HG03095 (cell line): ENCODE measurements at regions not wholly inside any gene's neighbourhood (a gene's known extent, or its start where the extent isn't known, plus 50 kb on each side); places are given as distances from the start of the nearest gene placed in this dataset.
"Not testable (repeated sequence)": the region's sequence is repeated elsewhere in the genome, so short reads cannot be mapped to it uniquely, and the experiment has no call there.

ENCODE experiments used
- ATAC-seq: cut with Tn5 transposase; IDR thresholded peaks from one replicate; pipeline ENCODE4 v1.9.1; 2021; ENCODE audit warnings: moderate library complexity; ENCODE audit not compliant: unreplicated experiment

DNA sequence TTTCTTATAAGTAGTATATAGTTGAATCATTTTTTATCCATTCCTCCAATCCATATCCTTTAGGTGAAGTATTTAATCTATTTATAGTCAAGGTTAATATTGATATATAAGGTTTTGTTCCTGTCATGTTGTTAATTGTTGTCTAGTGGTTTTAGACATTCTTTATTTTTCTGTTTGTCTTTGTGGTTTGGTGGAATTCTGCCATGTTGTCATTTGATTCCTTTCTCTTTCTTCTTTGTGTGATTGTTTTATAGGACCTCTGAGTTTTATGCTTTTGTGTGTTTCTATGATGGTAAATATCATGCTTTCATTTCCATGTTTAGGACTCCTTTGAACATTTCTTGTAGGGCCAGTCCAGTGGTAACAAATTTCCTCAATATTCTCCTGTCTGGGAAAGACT, 450.3 kb upstream of the BTBD3 start:
- ATAC-seq = no peak

- no peak for ATAC-seq
These were observed 448.8 kb upstream of the BTBD3 start for GRCh38 chr20:11468880-11469279.

GRCh38 chr20:11469795-11470435, 447.8 kb upstream of the BTBD3 start:
- no peak for ATAC-seq

GRCh38 chr20:11473983-11474382, 443.7 kb upstream of the BTBD3 start:
- ATAC-seq = no peak

DNA sequence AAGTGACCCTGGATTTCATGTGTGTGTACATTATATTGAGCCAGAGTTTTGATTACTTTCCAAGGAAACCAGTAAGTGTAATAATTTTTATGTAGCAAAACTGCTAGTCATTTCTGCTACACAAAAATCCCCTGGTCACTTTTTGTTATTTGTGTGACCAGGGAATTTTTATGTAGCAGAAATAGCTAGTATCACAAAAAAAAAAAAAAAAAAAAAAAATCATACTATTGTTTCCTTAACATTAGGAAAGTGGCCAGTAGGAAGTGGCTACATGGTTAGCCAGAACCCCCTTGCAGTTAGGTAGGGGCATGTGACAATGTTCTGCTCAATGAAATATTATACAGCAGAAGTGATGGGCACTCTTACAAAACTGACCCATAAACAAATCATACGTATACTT, 434.0 kb upstream of the BTBD3 start:
- ATAC-seq = no peak

DNA sequence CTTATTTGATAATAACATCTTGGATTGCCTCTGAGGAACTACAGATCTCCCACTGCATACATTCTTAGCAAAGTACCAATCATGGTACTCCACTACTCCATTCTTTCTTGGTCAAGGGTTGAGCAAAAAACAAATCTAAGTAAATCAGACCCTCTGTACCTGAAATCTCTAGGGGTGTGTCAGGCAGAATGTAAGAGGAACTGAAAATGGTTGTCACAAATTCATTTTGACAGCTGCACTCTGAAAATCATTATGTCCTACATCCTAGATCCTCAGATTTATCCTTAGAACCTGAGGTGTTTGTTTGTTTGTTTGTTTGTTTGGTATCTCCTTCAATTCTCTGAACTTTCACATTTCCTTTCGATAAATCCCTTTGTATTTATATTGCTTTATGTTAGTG, 433.2 kb upstream of the BTBD3 start:
- ATAC-seq = no peak

- ATAC-seq = no peak
These were observed 425.3 kb upstream of the BTBD3 start for GRCh38 chr20:11492386-11492785.

- no peak for ATAC-seq
These were observed 424.8 kb upstream of the BTBD3 start for GRCh38 chr20:11492846-11493245.

DNA sequence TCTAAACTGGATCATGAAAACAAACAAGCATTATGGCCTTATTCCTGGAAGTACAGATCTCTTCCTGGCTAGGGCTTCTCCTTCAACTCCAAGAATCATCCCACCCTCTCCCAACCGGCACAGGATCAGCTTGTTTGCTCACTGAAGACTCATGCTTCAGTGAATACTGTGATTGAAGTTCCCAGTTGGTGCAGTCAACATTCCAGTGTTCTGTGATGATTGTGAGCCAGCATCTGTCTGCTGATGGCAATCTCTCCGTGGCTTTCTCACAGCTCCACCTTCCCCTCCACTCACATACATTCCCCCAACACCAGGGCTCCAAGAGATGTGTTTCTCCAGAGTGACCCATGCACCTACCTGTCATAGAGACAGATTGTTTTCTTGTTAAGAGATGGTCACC, 421.3 kb upstream of the BTBD3 start:
- ATAC-seq = no peak

- ATAC-seq = no peak
These were observed 420.1 kb upstream of the BTBD3 start for GRCh38 chr20:11497545-11497944.

DNA sequence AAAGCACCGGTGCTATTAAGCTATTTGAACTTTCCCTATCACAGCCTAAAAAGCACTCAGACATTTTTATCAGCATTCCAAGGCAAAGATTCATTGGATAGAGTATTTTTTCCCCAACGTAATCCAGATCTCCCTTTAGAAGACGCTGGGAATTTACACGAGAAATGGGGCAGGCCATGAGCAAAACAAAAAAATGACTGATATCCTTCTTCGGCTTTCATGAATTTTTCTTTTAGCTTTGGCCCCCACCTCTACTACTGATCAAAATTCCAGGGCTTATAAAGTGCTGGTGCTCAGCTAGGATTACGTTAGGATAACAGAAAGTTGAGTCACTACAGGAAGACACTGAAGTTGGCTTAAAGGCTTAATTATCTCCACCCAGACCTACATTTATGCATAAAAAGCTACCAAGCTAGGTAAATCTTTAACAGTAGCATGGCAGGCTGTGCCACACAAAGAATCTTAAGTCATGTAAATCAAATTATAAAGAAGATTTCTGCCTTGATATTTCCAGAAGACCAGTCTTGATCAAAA, 418.5 kb upstream of the BTBD3 start:
- ATAC-seq = no peak

DNA sequence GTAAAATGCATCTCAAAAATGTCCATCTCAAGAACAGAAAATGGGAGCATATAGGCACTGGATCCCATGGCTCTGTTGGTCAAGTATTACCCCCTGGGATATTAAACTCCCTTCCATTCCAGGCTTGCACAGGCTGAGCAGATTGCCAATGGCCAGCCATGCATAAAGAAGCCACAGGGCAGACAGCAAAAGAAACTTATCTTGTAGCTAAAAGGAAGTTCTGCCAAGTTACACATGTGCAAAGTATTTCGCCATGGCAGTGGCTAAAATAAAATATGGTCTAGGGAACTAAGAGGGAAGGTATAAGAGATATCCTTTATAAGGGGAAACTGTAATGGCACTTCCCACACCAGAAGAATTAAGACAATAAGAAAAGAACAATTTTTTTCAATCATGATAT, 415.6 kb upstream of the BTBD3 start:
- ATAC-seq = no peak

DNA sequence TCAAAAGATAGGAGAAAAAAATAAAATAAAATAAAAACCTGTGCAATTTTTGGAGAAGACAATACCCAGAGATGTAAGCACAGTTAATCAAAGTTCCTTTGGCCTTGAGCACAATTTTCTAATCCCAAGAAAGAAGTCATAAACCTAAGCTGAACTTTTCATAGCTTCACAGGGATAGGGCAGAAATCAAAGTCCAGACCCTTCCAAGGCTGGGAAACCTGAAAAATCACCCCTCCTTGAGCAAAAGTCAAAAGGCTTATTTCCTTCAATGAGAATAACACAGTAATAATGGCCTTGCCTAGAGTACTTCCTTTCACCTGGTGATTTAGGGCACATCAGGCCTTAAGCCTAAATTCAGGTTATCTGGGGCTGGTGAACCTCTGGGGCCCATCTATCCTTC, 415.0 kb upstream of the BTBD3 start:
- no peak for ATAC-seq

DNA sequence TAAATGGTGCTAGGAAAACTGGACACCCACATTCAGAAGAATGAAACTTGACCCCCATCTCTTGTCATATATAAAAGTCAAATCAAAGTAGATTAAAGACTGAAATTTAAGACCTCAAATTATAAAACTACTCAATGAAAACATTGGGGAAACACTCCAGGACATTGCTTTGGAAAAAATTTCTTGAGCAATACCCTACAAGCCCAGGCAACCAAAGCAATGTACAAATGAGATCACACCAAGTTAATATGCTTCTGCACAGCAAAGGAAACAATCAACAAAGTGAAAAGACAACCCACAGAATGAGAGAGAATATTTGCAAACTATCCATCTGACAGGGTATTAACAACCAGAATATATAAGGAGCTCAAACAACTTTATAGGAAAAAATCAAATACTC, 407.9 kb upstream of the BTBD3 start:
- ATAC-seq = no peak

GRCh38 chr20:11511821-11512220, 405.9 kb upstream of the BTBD3 start:
- ATAC-seq = no peak

DNA sequence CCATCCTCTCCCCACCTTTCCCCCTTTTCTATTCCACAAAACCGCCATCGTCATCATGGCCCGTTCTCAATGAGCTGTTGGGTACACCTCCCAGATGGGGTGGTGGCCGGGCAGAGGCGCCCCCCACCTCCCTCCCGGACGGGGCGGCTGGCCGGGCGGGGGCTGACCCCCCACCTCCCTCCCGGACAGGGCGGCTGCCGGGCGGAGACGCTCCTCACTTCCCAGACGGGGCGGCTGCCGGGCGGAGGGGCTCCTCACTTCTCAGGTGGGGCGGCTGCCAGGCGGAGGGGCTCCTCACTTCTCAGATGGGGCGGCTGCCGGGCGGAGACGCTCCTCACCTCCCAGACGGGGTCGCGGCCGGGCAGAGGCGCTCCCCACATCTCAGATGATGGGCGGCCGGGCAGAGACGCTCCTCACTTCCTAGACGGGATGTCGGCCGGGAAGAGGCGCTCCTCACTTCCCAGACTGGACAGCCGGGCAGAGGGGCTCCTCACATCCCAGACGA, 404.4 kb upstream of the BTBD3 start:
- not testable (repeated sequence) for ATAC-seq

DNA sequence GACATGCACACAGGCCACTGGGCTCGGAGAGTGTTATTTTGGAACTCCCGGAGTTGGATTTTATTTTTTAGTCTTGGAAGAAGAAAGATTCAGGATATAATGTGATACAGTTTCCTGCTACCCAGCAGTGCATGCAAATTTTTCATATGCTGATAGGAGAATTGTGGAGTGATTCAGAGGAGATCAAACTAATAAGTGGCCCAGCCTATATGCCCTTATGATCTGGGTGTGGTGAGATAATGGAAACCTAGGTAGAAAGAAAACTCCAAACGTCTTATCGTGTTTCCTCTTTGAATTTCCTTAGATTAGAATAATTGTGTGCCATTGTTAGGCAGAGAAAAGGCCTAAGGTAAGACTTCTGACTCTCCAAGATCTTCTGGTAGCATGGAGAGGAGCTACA, 401.2 kb upstream of the BTBD3 start:
- no peak for ATAC-seq

DNA sequence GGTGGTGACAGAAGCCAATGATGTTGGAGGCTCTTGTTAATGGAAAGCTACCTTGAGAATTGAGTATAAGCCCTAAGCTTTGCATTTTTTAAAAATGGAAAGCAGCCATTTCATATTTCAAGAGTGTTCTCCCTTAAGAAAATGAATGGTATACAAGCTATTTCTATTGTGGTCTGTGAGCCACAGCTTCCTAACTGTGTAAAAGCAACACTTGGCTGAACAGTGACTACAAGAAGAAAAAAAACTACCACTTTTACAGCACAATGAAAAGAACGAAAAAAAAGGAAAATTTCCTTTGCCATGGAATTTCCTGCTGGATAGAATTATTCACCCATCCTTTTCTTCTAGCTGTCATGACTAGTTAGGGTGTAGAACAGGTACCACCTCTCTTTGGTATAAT, 397.1 kb upstream of the BTBD3 start:
- ATAC-seq = no peak

DNA sequence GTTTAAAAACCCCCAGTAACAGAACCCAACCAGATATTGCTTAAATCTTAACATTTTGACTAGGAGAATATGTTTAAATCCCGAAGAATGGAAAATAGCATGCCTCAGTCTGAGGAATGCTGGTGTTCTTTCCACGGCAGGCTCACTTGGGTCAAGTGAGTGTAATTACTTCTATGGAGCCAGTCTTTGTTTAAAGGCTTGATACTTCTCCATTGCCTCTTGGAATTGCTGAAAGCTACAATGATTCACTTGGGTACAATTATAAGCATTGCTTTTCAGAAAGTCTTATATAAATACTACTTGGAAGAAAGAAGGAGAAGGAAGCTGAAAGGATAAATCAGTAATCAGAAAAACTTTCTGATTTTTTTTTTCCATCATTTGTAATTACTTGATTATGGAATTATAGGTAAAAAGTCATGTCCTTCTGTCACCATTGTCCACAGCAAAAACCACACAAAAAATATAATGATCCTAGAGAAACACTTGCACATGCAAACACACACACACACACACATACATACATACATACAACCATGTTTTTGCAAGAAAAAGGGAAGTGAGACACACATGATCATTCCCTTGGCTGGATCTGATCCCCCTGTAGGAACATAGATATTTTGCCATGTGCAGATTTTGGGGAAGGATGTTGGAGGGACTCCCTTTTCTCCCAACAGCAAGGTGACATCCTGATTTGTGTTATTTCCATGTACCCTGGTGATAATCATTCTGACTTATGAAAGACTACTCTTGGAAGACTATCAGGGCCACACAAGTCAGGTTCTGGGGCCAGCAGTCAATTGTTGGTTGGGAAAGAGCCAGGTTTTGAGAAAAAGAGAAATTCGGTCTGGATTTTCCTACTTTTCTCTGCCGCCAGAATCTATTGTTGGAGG, 396.0 kb upstream of the BTBD3 start:
- ATAC-seq = no peak

GRCh38 chr20:11522366-11522741, 395.3 kb upstream of the BTBD3 start:
- ATAC-seq = no peak

- ATAC-seq = no peak
These were observed 388.6 kb upstream of the BTBD3 start for GRCh38 chr20:11529047-11529446.

DNA sequence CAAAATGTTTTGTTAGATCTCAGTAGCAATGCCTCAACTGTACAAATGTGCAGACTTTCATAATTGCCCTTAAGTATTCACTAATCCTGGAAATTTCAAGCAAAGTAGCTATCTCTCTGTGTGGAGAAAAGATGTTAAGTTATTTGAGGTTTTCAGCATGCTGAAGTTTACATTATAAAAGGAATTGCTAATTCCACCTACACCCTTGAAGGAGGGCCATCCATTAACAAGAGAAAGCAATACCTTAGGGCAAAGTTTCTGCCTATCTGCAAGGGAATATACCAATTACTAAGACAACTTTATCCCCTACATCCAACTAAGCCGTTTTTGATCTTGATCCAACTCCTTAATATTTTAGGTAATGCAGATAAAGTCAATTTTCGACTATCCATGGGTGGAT, 380.7 kb upstream of the BTBD3 start:
- no peak for ATAC-seq
